ENCODE measurements at regions not wholly inside any gene's neighbourhood (a gene's known extent, or its start where the extent isn't known, plus 50 kb on each side); places are given as distances from the start of the nearest gene placed in this dataset.

DNA sequence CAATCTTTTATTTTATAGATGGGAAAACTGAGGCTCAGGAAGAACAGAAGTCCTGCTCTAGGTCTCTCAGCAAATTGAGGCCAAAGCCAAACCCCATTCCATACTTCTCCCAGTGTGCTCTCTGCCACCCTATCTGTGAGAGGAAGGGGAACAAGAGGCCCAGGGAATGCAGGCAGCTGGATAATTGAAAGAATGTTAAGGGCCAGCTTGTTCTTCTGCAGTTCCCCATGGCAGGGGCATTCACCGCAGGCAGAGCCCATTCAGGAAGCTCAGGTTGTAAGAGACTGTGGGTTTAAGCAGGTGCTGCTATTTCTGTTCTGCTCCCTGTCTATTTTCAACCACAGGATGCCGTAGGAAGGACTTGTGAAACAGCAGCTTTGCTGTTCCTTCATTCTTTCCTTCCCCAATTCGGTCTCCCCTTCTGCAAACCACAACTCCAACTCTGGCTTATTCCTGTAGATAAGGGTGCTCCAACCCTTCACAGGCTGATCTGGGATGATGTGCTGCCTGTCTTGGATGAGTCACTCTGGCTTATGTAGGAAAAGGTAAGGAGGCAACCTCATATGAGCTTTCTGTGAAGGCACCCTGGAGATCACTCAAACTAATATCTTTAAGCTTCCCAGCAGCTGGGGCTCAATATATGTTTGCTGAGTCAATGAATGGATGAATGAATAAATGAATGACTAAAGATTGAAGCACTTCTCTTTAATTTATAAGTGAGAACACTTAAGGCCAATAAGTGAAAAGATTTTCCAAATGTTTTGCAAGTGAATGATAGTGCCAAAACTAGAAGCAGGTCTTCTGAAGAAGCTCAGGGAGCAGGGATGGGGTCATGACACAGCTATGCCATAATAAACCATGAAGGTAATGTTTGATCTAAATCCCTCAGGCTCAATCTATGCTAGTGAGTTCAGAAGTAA, 377.6 kb downstream of the BRINP1 start:
- Histone ChIP-seq H3K9ac (ENCODE audit: insufficient read length) (no peak overlapping the region), H3K9me3 (ENCODE audit: low read depth, low read length) (no peaks in the 10 kb centered on the region), H3K4me3 (no peak overlapping the region), H3K27ac (no peak overlapping the region), H3K36me3 (ENCODE audit: insufficient read depth, low read length) (no peaks in the 10 kb centered on the region)
- TF ChIP-seq POLR2AphosphoS5 (IDR thresholded peaks at IDR 0.05; ENCODE audit: borderline replicate concordance, low read depth, low read length) (no peak), EZH2 (IDR thresholded peaks at IDR 0.05) (no peak), FOXP2 (optimal IDR thresholded peaks at IDR 0.05; ENCODE audit: control extremely low read depth, extremely low read length, insufficient read depth) (no peak)
- DNase-seq (ENCODE audit: low read depth, low spot score): no peak

DNA sequence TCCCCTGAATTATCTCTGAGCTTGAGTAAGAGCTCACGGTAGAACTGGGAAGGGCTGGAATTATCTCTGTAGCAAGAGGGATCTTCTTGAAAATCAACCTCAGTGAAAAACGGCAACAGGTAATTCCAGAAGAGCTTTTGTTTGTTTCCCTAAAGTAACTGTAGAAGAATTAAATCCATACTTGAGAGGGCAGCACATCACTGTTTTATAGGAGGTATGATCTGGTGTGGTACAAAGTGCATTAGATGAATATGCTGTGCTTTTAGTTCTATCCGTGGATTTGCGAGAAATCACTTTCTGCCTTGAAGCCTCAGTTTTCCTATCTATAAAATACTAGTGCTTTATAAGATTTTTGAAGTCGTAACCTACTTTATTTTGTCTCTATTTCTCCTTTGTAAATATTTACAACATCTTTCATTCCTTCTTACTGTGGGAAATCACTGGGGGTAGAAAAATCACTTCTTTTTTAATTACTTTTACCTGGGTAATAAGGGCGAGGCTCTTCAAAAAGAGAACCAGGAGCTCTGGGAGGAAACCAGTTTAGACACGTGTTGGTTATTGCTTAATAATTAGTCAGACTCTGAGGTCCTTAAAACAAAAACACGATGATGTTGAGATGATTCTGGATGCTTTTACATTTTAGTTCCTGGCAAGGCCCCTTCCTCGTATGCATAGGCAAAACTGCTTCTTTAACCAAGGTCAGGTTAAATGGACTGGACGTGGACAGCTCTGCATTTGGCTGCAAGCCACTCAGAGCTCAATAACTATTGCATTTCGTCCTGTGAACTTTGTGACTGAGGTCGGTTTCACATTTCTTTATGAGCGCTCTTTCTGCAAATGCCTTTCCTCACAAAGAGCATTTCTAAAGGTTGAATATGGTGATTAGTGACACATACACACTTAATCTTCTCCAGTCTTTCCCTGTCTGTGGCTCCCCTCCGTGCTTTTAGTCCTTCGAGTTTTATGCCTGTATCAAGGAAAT, 376.1 kb downstream of the BRINP1 start:
- Histone ChIP-seq H3K9ac (ENCODE audit: insufficient read length) (no peak overlapping the region), H3K27ac (no peak overlapping the region), H3K9me3 (ENCODE audit: low read depth, low read length) (no peaks in the 10 kb centered on the region), H3K4me3 (no peak overlapping the region), H3K36me3 (ENCODE audit: insufficient read depth, low read length) (no peaks in the 10 kb centered on the region)
- TF ChIP-seq EZH2 (IDR thresholded peaks at IDR 0.05): no peak
- TF ChIP-seq POLR2AphosphoS5 (IDR thresholded peaks at IDR 0.05; ENCODE audit: borderline replicate concordance, low read depth, low read length): no peak
- TF ChIP-seq FOXP2 (optimal IDR thresholded peaks at IDR 0.05; ENCODE audit: control extremely low read depth, extremely low read length, insufficient read depth): no peak
- DNase-seq (ENCODE audit: low read depth, low spot score): no peak

GRCh38 chr9:118993965-118994364, 375.3 kb downstream of the BRINP1 start:
- no peak overlapping the region for H3K9ac ChIP-seq (ENCODE audit: insufficient read length)
- DNase-seq (ENCODE audit: low read depth, low spot score): no peak
- H3K4me3 ChIP-seq: no peak overlapping the region
- H3K27ac ChIP-seq: no peak overlapping the region
- H3K9me3 ChIP-seq (ENCODE audit: low read depth, low read length): no peaks in the 10 kb centered on the region
- TF ChIP-seq FOXP2 (optimal IDR thresholded peaks at IDR 0.05; ENCODE audit: control extremely low read depth, extremely low read length, insufficient read depth) (no peak), EZH2 (IDR thresholded peaks at IDR 0.05) (no peak), POLR2AphosphoS5 (IDR thresholded peaks at IDR 0.05; ENCODE audit: borderline replicate concordance, low read depth, low read length) (no peak)
- no peaks in the 10 kb centered on the region for H3K36me3 ChIP-seq (ENCODE audit: insufficient read depth, low read length)

- no peaks in the 10 kb centered on the region for H3K36me3 ChIP-seq (ENCODE audit: insufficient read depth, low read length)
- H3K9me3 ChIP-seq (ENCODE audit: low read depth, low read length): no peaks in the 10 kb centered on the region
- TF ChIP-seq EZH2 (IDR thresholded peaks at IDR 0.05) (no peak), FOXP2 (optimal IDR thresholded peaks at IDR 0.05; ENCODE audit: control extremely low read depth, extremely low read length, insufficient read depth) (no peak), POLR2AphosphoS5 (IDR thresholded peaks at IDR 0.05; ENCODE audit: borderline replicate concordance, low read depth, low read length) (no peak)
- H3K9ac ChIP-seq (ENCODE audit: insufficient read length): no peak overlapping the region
- no peak overlapping the region for H3K4me3 ChIP-seq
- DNase-seq (ENCODE audit: low read depth, low spot score): no peak
- no peak overlapping the region for H3K27ac ChIP-seq
Observed at GRCh38 chr9:119002491-119002890, 366.7 kb downstream of the BRINP1 start.

GRCh38 chr9:119003201-119003611, 366.0 kb downstream of the BRINP1 start:
- Histone ChIP-seq H3K9ac (ENCODE audit: insufficient read length) (no peak overlapping the region), H3K9me3 (ENCODE audit: low read depth, low read length) (no peaks in the 10 kb centered on the region), H3K36me3 (ENCODE audit: insufficient read depth, low read length) (no peaks in the 10 kb centered on the region), H3K27ac (no peak overlapping the region), H3K4me3 (no peak overlapping the region)
- no peak for TF ChIP-seq FOXP2 (optimal IDR thresholded peaks at IDR 0.05; ENCODE audit: control extremely low read depth, extremely low read length, insufficient read depth)
- DNase-seq (ENCODE audit: low read depth, low spot score): no peak

GRCh38 chr9:119003882-119004617, 365.2 kb downstream of the BRINP1 start:
- H3K9ac ChIP-seq (ENCODE audit: insufficient read length): no peak overlapping the region
- TF ChIP-seq FOXP2 (optimal IDR thresholded peaks at IDR 0.05; ENCODE audit: control extremely low read depth, extremely low read length, insufficient read depth): no peak
- TF ChIP-seq EZH2 (IDR thresholded peaks at IDR 0.05): no peak
- no peak for TF ChIP-seq POLR2AphosphoS5 (IDR thresholded peaks at IDR 0.05; ENCODE audit: borderline replicate concordance, low read depth, low read length)

GRCh38 chr9:119004618-119004990, 364.6 kb downstream of the BRINP1 start:
- Histone ChIP-seq H3K9me3 (ENCODE audit: low read depth, low read length) (no peaks in the 10 kb centered on the region), H3K27ac (no peak overlapping the region), H3K4me3 (no peak overlapping the region), H3K36me3 (ENCODE audit: insufficient read depth, low read length) (no peaks in the 10 kb centered on the region), H3K9ac (ENCODE audit: insufficient read length) (no peak overlapping the region)
- TF ChIP-seq POLR2AphosphoS5 (IDR thresholded peaks at IDR 0.05; ENCODE audit: borderline replicate concordance, low read depth, low read length) (no peak), EZH2 (IDR thresholded peaks at IDR 0.05) (no peak), FOXP2 (optimal IDR thresholded peaks at IDR 0.05; ENCODE audit: control extremely low read depth, extremely low read length, insufficient read depth) (no peak)
- DNase-seq (ENCODE audit: low read depth, low spot score): no peak

More at GRCh38 chr9:119003882-119004617, 365.2 kb downstream of the BRINP1 start:
- no peaks in the 10 kb centered on the region for H3K9me3 ChIP-seq (ENCODE audit: low read depth, low read length)
- no peak for DNase-seq (ENCODE audit: low read depth, low spot score)
- H3K27ac ChIP-seq: no peak overlapping the region
- no peak overlapping the region for H3K4me3 ChIP-seq
- no peaks in the 10 kb centered on the region for H3K36me3 ChIP-seq (ENCODE audit: insufficient read depth, low read length)

All from SK-N-MC (cell line).